Activated effector memory CD4-positive, alpha-beta T cell treated with anti-CD3 and anti-CD28 coated beads, Interleukin-2, amount 50 U/mL, for 16 hours (primary cell): ENCODE measurements at regions not wholly inside any gene's neighbourhood (a gene's known extent, or its start where the extent isn't known, plus 50 kb on each side); places are given as distances from the start of the nearest gene placed in this dataset.
"Not testable (repeated sequence)": the region's sequence is repeated elsewhere in the genome, so short reads cannot be mapped to it uniquely, and the experiment has no call there.

Source experiments
- DNase-seq: peaks from one replicate; pipeline ENCODE4 v3.0.0-alpha.2; 2020

DNA sequence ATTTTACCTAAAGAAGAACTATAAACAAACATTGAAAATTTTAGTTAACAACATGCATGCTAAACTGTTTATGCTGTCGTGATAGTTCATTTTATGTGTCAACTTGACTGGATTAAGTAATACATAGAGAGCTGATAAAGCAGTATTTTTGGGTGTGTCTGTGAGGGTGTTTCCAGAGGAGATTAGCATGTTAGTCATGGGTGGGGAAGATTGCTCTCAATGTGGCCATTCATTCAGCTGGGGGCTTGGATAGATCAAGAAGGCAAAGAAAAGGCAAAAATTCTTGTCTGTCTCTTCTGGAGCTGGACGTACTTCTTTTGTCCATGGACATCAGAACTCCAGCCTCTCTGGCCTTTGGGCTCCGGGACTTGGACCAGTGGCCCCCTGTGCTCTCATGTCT lies 172.9 kb upstream of the SEMA3E start:
- DNase-seq, result no peak

DNA sequence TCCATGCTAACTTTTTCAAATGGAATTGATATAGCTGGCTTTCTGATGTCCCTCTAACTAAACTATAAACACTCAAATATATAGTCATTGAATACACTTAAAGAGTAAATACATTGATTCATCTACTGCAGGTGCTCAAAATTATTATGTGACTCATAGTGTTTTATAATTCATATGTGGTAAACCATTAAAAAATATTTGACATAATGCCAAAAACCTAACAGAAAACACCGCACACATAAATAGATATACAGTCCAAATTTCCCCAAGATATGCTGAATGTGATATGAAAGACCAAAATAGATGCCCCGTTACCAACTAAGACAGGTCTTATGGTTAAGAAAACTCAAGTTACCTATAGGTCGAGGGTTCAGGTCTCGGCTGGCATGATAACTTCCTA lies 171.7 kb upstream of the SEMA3E start:
- no peak for DNase-seq

DNA sequence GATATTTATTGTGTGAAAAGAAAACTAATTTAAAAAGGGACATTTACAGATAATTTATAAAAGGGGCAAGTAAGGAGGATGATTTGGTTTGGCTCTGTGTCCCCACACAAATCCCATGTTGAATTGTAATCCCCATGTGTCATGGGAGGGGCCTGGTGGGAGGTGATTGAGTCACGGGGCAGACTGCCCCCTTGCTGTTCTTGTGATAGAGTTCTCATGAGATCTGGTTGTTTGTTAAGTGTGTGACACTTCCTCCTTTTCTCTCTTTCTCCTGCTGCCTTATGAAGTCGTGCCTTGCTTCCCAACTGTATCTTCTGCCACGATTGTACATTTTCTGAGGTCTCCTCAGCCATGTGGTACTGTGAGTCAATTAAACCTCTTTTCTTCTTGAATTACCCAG lies 171.0 kb upstream of the SEMA3E start:
- no peak for DNase-seq

DNA sequence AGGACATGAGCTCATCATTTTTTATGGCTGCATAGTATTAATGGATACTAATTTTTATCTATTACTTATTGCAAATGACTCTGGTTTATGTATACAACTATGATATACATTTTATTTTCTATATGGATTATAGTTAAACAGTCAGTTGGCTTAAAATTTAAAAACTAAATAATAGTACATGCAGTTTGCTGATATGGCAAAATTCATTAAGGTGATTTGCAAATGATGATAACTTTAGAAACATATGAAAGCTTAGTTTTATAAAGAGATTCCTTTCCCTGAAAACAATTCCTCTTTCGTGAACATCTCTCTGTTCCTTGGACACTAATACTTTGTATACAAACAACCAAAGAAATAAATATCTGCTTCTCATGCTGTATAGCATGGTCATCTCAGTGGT lies 165.5 kb upstream of the SEMA3E start:
- no peak for DNase-seq

DNA sequence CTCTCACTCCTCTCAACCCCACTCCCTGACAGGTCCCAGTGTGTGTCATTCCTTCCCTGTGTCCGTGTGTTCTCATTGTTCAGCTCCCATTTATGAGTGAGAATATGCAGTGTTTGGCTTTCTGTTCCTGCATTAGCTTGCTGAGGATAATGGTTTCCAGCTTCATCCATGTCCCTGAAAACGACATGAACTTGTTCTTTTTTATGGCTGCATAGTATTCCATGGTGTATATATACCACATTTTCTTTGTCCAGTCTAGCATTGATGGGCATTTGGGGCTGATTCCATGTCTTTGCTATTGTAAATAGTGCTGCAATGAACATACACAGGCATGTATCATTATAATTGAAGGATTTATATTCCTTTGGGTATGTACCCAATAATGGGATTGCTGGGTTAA lies 163.6 kb upstream of the SEMA3E start:
- not testable (repeated sequence) for DNase-seq

DNA sequence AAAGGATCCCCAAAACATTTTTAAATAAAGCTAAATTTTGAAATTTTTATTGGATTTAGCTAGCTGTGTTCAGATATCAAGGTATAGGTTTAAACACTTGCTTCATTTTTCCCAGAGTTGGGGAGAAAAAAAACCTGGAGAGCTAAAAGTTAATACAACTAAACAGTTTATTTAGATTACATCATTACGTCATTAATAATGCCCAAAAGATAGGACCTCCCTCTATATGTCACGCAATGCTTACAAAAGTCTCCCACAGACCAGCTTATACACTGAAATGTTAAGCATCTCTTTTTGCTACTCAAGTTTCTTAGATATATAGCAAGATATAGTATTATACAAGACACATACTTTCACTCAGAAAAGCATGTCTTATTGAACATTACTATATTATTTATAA lies 160.0 kb upstream of the SEMA3E start:
- DNase-seq, result no peak

DNA sequence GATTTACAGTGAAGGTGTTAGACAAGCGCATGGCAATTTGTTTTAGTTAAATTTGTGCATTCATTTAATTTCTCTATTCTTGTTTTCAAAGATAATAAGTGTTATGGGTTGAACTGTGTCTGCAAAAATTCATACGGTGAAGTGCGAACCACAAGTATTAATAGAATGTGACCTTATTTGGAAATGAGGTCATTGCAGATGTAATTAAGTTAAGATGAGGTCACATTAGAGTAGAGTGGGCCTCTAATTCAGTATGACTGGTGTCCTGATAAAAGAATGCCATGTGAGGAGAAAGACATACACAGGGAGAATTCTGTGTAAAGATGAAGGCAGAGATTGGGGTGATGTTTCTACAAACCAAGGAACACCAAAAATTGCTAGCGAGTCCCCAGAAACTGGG lies 158.8 kb upstream of the SEMA3E start:
- DNase-seq, result no peak

DNA sequence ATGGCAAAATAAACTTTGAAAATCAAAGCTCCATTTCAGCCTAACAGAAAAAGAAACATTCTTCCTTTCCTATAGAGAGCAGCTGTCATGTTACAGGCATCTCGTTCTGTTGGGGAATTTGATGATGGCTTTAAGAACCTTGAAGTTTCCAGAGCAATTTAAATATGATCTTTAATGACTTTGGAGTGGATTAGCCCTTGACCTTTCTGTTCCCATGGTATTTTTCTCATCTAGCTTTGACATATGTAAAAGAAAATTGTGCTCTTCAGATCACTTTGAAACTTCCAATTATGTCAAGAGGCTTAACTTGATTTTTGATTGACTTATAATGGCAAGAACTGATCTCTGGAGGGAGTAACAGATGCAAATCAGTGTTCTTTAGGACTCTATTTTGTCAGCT lies 157.6 kb upstream of the SEMA3E start:
- no peak for DNase-seq

DNA sequence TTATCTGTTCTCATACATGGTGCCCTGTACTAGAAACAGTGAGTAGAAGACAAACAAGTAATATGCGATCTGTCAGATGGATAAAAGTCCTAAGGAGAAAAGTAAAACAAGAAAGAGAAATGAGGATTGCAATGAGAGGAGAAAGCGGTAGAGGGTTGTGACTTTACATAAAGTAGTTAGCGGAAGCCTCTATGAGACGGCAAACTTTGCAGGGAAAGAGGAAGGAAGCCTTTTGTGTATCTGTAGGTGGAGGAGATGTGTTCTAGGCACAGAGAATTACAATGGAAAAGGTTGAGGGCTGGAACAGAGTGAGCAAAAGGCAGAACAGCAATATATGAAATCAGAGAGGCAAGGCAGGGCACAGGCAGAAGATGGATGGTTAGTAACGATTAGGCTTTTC lies 150.4 kb upstream of the SEMA3E start:
- DNase-seq, result no peak

DNA sequence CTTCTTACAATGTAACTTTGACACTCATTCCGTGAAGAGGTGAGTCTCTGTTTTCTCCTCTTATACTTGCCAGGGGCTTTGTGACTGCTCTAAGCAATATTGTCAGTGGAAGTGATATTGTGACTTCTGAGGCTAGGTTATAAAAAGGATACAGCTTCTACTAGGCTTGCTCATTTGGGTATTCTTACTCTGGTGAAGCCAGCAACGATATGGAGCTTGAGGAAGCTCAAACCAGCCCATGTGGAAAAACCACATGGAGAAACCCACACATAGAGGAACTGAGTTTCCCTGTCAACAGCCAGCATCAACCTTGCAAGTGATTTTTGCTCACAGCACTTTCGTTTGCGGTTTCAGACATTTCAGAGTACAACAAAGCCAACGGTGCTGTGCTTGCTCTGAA lies 149.6 kb upstream of the SEMA3E start:
- DNase-seq, result no peak

DNA sequence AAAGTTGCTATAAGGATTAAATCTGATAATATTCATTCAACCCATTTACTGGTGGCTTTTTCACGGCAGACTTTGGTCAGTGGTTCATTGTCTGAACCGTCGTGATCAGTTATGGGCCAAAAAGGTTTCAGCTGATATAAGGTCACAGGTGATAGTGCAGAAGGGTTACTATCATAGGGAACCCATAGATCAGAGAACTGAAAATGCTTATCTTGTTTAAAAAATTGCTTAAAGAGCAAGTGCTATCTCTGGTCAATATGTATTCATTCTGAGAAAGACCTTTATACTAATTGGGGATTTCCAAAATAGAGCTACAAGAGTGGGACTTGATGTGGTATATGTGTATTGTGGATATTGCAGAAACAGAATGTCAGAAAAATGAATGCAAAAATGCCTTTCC lies 147.8 kb upstream of the SEMA3E start:
- no peak for DNase-seq

DNA sequence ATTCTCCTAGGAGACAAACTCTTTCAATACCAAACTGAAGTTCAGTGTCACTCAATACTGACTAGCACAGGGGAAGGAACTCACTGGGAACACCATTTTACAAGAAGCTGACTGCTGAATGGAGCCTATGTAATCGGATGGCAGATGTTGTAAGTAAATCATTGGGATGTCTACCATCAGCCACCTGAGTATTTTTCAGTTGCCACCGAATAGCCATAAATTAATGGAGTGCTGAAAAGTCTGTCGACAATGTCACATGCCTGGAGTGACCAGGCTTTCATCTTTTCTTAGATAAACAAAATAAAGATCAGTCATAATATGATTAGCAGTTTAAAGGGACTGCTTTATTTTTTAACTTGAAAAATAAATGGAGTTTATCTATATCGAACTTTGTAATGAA lies 145.9 kb upstream of the SEMA3E start:
- DNase-seq, result no peak

DNA sequence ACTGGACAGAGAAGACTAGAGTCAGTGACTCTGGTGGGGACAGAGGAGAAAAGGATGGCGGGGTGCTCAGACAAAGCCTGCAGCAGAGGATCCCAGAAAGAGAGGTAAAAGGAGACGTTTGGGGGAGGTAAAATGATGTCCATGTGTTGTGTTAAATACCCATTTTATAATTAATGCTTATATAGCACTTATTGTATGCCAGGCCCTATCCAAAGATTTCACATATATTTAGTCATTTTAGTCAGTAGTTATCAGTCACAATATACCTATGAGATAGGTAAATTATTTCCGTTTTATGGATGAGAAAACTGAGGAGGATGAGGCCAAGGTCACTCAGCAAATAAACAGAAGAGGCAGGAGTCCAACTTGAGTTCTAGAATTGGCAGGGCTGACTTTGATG lies 144.6 kb upstream of the SEMA3E start:
- no peak for DNase-seq

DNA sequence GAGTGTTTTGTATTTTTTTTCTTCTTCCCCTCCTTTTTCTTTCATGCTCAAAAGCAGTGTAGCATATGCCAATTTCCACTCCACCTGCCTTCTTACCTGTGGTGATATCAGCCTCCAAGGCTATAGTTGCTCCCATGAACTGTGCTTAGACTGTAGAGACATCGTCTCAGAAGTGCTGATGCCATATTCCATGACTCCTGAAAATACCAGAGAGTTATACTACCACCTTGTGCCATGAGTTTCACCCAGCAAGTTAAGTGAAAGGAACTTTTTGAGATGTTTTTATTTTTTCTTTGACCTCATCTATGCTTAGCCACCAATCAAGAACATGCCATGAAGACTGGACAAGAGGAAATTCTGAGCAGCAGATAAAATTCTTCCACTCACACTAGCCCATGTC lies 142.8 kb upstream of the SEMA3E start:
- no peak for DNase-seq

DNA sequence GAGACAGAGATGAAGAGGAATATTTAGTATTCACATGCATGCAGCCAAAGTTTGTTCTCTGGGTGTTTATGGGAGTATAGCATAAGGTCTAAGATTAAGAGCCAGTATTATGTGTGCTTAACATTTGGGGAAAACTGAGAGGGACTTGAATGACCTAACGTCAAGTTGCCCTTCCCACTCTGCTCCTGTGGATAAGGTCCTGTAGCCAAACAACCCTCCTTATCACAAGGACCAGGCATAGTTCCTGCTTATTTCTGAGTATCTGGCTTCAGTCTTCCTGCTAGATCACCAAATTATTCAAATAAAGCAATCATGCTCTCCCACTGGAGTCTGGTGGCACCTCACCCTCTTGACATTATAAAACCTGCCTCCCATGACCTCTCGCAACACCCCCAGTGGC lies 137.9 kb upstream of the SEMA3E start:
- no peak for DNase-seq

DNA sequence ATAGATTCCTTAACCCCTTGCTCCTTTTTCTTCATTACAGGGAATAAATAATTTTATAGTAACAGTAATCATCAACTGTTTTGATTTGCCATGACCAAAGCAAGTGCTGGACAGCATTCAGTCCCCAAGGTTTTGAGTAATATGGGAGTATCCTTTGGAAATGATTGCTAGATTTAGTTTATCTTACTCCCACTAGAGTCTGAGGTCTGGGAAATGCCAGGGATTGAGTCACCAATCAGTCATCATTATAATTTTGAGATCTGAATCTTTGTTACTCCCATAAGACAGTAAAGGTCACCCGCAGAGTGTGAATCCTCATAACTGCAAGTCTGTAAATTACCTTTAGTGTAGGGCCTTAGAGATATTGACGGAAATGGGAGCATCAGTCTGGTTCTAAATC lies 133.7 kb upstream of the SEMA3E start:
- no peak for DNase-seq

DNA sequence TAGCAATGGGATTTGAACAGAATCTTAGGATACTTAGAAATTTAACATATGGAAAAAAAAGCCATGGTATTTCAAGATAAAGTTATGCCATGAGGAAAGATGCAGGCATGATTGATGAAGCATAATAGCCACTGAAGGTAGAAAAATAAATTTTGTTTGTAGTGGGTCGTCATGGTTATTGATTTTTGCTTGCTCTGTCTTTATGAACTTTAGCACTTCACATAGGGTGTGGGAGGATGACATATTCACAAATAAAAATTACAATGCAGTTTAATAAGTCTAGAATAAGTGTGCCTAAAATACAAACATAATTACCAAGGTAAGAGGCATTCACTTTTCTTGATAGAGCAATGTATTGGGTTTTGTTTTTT lies 129.1 kb upstream of the SEMA3E start:
- DNase-seq, result no peak

DNA sequence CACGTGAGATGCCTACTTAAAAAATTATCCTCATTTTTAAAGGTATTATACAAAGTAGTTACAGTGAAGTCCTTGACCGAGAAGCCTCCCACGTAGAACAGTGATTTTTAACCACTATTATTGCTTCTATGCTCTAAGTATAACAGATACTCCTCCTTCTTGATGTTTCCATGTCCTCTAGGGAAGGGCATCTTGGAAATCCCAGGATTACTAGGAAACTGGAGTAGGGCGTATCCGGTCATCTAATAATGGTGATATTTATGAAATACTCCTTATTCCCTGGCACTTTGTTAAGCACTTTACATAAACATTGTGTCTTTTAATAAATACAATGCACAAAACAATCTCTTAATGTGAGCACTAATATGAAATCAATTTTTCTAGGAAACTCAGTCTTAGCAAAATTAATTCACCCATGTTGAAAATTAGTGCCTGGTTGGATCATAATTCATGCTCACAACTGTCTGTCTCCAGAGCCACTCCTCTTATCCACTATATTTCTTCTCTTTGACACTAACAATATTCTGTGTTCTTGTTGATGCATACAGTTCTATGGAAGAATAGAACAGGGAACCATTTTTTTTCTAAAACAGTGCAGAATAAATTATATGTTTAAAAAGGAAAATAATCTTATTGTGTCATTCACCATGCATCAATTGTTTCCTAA lies 128.6 kb upstream of the SEMA3E start:
- no peak for DNase-seq

DNA sequence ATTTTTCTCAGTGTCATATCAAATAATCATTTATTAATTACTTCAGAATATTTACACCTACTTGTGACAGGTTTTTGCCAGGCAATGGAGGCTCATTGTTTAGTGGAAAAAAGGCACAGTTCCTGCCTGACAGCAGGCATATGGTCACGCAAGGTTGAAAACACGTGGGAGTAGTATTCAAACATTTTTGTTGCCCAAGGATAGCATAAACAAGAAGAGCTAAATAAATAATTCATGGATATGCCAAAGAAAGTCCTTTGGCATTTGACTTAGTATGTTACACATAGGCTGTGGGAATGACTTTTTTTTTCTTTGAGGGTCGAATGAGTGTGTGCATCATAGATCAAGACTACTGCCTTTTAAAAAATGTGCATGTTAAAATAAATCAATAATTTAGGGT lies 120.5 kb upstream of the SEMA3E start:
- no peak for DNase-seq

DNA sequence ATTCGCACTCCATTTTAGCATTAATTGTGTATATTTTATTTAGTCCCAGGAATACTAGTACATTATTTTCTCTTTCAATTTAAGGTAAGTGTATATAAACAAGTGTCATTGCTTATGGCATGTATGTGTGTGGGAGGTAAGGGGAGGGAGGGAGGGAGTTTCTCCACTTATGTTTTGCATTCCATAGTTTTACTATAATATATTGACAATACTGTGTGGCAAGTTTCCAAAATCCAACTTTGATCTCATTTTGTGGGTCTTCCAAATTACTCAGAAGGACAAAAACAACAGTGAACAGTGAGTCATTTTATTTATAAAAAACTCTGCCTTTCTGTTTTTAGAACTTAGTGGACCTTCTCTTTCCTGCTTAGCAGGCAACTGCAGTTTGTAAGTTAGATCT lies 102.3 kb upstream of the SEMA3E start:
- no peak for DNase-seq

DNA sequence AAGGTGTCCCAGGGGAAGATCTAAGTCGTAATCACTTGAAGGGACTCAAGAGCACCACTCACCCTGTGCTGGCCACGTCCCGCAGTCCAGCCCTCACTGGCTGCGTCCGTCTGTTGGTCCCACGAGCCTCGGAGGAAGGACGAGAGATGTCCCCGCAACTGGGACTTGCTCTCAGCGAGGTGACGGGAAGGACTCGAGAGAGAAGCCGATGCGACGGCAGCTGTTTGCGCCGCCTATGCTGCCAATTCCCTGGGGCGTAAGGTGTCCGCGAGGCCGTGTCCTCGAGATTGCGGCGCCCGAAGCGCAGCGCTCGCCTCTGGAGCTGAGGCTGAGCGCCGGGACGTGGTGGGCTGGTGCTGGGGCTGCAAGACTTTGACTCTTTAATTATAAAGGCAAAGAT lies 100.6 kb upstream of the SEMA3E start:
- peak; percentile 56 for DNase-seq

DNA sequence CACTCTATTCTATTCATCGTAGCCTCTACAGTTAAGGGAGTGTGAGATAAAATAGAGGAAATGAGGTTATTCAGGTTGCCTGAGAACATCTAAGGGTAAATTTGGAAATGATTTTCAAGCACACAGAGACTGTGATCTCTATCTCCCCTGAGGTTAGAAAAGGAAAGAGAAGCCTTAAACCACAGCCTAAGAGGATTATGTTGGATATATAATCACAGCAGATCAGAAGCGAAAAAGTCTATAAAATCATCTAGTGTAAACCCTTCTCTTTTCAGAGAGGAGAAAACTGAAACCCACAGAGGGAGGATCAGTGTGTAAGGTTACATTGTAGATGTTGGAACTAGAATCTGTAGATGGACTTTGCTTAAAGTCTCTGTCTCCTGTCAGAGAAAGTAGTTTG lies 90.6 kb upstream of the SEMA3E start:
- no peak for DNase-seq

DNA sequence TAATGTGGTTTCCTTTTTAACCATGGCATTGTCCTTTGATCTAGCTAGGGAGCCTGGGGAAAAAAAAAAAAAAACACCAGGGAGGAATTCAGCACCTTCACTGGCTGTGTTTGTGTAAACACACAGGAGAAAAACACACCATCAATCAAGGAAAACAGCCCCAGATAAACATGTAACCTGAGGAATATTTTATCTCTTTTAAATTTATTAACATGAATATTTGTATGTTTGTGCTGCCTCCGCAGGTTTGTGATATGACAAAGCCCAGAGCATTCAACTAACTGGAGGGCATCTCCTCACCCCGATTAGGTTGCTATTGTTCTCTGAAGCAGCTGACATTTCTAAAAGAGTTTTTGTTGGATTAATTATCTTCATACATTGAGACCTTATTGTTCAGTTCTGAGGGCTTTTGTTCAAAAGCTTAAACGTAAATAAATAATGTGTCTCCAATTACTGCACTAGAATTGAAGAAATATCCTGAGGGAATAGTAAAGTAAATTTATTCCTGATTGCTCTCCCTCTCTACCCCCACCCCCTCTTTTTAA lies 89.4 kb upstream of the SEMA3E start:
- DNase-seq, result no peak

DNA sequence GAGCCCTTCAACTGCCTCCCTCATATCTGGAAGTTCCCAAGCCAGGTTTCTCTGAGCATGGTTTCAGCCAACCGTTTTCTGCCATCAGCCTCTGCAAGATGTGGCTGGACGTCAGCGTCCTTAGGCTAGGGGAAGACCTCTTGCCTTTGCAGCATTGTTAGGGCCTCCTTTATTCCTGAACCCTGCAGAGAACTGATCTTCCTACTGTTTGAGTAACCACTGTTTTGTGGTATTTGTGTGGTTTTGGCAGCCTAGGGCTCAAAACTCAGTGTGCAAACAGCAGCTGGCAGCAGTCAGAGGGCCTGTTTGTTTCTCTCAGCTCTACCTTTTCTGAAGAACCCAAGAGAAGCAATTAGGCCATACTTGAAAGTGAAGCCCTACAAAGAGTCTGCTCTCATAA lies 83.4 kb upstream of the SEMA3E start:
- DNase-seq, result no peak

DNA sequence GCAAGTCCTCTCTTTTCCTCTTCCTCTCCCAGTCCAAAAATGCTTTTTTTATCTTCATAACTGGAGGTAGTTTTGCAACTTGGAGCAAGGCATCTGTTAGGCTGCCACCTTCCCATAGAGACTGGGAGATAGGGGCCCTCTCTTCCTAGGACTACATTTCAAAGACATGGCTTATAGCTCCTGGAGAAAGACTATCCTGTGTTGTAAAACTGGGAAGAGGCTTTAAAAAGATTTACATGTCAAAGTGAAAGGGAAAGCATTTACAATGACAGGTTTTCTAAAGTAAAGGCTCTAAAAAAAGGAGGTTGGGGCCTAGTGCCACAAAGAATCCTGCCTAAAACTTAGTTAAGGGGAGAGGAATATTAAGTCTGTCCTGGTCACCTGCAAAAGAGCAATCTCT lies 82.2 kb upstream of the SEMA3E start:
- DNase-seq, result no peak

DNA sequence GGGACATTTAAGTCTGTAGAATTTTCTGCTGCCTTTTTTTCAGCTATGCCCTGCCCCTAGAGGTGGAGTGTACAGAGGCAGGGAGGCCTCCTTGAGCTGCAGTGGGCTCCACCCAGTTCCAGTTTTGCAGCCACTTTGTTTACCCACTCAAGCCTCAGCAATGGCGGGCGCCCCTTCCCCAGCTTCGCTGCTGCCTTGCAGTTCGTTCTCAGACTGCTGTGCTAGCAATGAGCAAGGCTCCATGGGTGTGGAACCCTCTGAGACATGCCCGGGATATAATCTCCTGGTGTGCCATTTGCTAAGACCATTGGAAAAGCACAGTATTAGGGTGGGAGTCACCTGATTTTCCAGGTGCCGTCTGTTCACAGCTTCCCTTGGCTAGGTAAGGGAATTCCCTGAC lies 68.0 kb upstream of the SEMA3E start:
- not testable (repeated sequence) for DNase-seq
